ENCODE measurements at regions not wholly inside any gene's neighbourhood (a gene's known extent, or its start where the extent isn't known, plus 50 kb on each side); places are given as distances from the start of the nearest gene placed in this dataset.

GRCh38 chr9:109568089-109568488 is 70.0 kb upstream of the PTPN3 start:
- TF ChIP-seq EGR1 (IDR thresholded peaks at IDR 0.05): no peak
- TF ChIP-seq EP300 (IDR thresholded peaks at IDR 0.05; ENCODE audit: borderline replicate concordance): no peak
- TF ChIP-seq TCF12 (IDR thresholded peaks at IDR 0.05; ENCODE audit: low read depth): no peak
- no peak for TF ChIP-seq CEBPB (IDR thresholded peaks at IDR 0.05)
- no peak for TF ChIP-seq YY1 (IDR thresholded peaks at IDR 0.05; ENCODE audit: low read depth)
- no peak for TF ChIP-seq ZBTB7A (IDR thresholded peaks at IDR 0.05; ENCODE audit: low read depth)
- TF ChIP-seq, protein P1, sequence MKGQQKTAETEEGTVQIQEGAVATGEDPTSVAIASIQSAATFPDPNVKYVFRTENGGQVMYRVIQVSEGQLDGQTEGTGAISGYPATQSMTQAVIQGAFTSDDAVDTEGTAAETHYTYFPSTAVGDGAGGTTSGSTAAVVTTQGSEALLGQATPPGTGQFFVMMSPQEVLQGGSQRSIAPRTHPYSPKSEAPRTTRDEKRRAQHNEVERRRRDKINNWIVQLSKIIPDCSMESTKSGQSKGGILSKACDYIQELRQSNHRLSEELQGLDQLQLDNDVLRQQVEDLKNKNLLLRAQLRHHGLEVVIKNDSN (IDR thresholded peaks at IDR 0.05): no peak
- no peak for TF ChIP-seq TAF1 (IDR thresholded peaks at IDR 0.05; ENCODE audit: low read depth)
- no peak for TF ChIP-seq CREB1 (IDR thresholded peaks at IDR 0.05; ENCODE audit: low read depth)
